ENCODE measurements at regions not wholly inside any gene's neighbourhood (a gene's known extent, or its start where the extent isn't known, plus 50 kb on each side); places are given as distances from the start of the nearest gene placed in this dataset.

DNA sequence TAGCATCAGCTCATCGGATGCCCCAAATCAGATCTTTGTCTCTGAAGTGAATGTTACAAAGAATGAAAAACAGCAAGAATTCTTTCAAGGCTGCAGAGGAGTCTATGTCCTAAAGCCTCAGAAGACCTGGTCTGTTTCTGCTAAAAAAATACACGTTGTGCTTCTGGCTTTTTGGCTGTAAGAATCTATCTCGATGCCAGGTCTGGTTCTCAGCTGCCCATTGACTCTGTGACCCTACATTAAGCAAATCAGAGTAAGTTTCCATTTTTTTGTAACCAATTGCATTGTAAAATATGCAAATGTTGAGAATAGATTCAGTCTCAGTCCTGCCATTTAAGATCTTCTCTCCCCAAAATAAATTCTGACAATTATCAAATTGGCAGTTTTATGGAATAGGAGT lies 705.4 kb downstream of the RFPL4B start:
- no peak for TF ChIP-seq POLR2A (IDR thresholded peaks at IDR 0.05; ENCODE audit: low read depth, low read length)
- TF ChIP-seq, protein P1, sequence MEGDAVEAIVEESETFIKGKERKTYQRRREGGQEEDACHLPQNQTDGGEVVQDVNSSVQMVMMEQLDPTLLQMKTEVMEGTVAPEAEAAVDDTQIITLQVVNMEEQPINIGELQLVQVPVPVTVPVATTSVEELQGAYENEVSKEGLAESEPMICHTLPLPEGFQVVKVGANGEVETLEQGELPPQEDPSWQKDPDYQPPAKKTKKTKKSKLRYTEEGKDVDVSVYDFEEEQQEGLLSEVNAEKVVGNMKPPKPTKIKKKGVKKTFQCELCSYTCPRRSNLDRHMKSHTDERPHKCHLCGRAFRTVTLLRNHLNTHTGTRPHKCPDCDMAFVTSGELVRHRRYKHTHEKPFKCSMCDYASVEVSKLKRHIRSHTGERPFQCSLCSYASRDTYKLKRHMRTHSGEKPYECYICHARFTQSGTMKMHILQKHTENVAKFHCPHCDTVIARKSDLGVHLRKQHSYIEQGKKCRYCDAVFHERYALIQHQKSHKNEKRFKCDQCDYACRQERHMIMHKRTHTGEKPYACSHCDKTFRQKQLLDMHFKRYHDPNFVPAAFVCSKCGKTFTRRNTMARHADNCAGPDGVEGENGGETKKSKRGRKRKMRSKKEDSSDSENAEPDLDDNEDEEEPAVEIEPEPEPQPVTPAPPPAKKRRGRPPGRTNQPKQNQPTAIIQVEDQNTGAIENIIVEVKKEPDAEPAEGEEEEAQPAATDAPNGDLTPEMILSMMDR (IDR thresholded peaks at IDR 0.05; ENCODE audit: extremely low read depth in 1 of 2, insufficient read depth in 1 of 2, low read depth in 1 of 2, low read length in 2 of 2): no peak

Measured in endothelial cell of umbilical vein (primary cell).